ENCODE measurements at regions not wholly inside any gene's neighbourhood (a gene's known extent, or its start where the extent isn't known, plus 50 kb on each side); places are given as distances from the start of the nearest gene placed in this dataset.

DNA sequence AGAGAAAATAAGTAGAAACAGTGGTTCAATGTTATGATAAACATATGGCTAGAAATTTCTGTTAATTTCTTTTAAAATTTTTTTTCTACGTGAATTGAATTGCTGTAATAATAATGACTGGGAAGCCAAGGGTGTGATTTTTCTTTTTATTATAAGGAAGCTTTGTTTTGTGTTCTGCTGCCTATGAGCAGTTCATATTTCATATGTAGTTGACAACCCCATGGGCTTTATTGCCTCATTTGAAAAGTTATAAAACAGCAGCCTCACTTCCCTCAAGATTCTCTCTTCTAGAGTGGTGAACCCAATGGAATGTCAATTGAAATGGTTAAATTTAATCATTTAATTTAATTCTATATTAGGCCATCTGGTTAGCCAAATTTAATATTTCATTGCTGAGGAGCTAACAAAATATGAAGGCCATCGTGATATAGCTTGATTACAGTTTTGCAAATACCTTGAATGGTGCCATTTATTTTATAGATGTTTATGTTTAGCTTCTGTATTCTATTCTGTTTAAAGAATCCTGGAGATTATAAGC, 72.6 kb upstream of the DOCK10 start:
- no peak for DNase-seq (ENCODE audit: low spot score in 2 of 2)
- H3K36me3 ChIP-seq (replicated peaks) = no peaks in the 10 kb centered on the region
- H3K4me1 ChIP-seq = no peaks in the 10 kb centered on the region
- in situ Hi-C loops (cut with MboI; ENCODE audit: low sequenced_read_pairs) = loop anchor here (25.0 kb wide), 1 partner anchor 547 kb away; no protein-coding TSS in a partner anchor
- H3K27me3 ChIP-seq (ENCODE audit: low read depth) = no peaks in the 10 kb centered on the region
- no peak overlapping the region for H3K4me3 ChIP-seq
- H3K9me3 ChIP-seq = no peaks in the 10 kb centered on the region

DNA sequence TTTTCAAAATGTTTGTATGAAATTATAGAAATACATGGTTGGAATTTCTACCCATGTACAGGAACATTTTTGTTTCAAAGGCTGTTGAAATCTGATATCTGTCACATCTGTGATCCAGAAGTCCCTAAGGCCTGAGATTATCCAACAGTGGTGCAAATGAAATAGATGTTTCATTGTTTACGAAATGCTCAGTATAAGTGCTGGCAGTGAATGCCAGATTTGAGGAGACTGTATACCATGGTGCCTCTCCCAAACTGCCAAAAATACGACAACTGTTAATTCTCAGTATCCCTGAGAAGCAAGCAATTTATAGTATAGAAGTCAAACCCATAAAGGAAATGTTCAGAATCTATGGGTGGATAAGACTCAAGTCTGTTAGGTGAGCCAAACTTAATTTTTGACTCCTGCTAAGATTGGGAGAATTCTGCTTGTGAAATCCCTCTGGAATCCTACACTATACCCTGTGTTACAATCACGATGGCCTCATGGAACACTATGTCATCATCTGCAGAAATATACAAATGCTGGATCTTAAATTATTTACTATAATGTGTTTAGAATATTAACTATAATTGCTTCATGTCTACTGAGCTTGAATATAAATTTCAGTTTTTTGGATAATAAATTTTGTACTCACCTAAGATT, 71.2 kb upstream of the DOCK10 start:
- Histone ChIP-seq H3K9me3 (no peaks in the 10 kb centered on the region), H3K4me1 (no peaks in the 10 kb centered on the region), H3K4me3 (no peak overlapping the region), H3K36me3 (replicated peaks) (no peaks in the 10 kb centered on the region), H3K27me3 (ENCODE audit: low read depth) (no peaks in the 10 kb centered on the region)
- DNase-seq (ENCODE audit: low spot score in 2 of 2) = no peak
- in situ Hi-C loops (cut with MboI; ENCODE audit: low sequenced_read_pairs) = loop anchor here (25.0 kb wide), 1 partner anchor 549 kb away; no protein-coding TSS in a partner anchor

DNA sequence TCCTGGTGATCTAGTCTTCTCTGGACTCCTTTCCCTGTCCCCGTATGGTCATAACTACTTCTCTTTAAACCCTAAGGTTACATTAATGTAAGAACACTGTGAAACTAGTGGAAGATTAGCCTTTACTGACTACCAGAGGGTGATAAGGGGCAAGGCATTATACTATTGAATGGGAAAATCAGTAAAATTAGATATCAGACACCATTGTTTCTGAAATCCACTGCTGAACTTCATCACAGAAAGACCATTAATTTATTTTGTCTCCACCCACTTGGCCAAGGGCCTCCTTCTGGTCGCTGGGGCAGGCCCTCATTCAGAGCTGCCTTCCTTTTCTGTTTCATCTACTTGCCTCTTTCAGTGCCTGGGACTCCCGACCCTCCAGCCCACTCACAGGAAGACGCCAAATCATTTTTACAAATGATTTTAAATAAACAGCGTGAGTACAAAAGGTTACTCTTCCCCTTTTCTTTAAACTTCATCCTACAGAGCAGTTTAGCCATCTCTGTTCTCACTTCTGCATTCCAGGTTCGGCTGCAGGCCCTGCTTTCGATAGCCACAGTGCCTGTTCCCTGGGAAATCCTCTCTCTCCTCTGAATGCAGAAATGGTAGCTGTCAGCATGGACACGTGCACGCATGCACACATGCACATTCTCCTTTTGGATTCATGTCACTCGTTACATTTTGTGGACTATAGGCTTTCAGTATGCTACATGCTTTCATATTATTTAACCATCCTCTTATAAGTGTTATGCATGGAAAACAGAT, 70.3 kb upstream of the DOCK10 start:
- H3K4me1 ChIP-seq = no peaks in the 10 kb centered on the region
- H3K27me3 ChIP-seq (ENCODE audit: low read depth) = no peaks in the 10 kb centered on the region
- DNase-seq (ENCODE audit: low spot score in 2 of 2) = no peak
- no peak overlapping the region for H3K4me3 ChIP-seq
- no peaks in the 10 kb centered on the region for H3K9me3 ChIP-seq
- H3K36me3 ChIP-seq (replicated peaks) = no peaks in the 10 kb centered on the region
- in situ Hi-C loops (cut with MboI; ENCODE audit: low sequenced_read_pairs) = loop anchor here (25.0 kb wide), 1 partner anchor 550 kb away; no protein-coding TSS in a partner anchor

GRCh38 chr2:225108805-225109204, 66.5 kb upstream of the DOCK10 start:
- no peak overlapping the region for H3K4me3 ChIP-seq
- H3K27me3 ChIP-seq (ENCODE audit: low read depth) = no peaks in the 10 kb centered on the region
- no peaks in the 10 kb centered on the region for H3K36me3 ChIP-seq (replicated peaks)
- DNase-seq (ENCODE audit: low spot score in 2 of 2) = no peak
- no peaks in the 10 kb centered on the region for H3K9me3 ChIP-seq
- H3K4me1 ChIP-seq = no peaks in the 10 kb centered on the region
- in situ Hi-C loops (cut with MboI; ENCODE audit: low sequenced_read_pairs) = loop anchor here (25.0 kb wide), 1 partner anchor 553 kb away; no protein-coding TSS in a partner anchor

- Histone ChIP-seq H3K36me3 (replicated peaks) (no peaks in the 10 kb centered on the region), H3K27me3 (ENCODE audit: low read depth) (no peaks in the 10 kb centered on the region), H3K9me3 (no peaks in the 10 kb centered on the region), H3K4me3 (no peak overlapping the region), H3K4me1 (no peaks in the 10 kb centered on the region)
- DNase-seq (ENCODE audit: low spot score in 2 of 2) = no peak
- in situ Hi-C loops (cut with MboI; ENCODE audit: low sequenced_read_pairs) = loop anchor here (25.0 kb wide), 1 partner anchor 557 kb away; no protein-coding TSS in a partner anchor
Measured at GRCh38 chr2:225104971-225105370, 62.7 kb upstream of the DOCK10 start.

DNA sequence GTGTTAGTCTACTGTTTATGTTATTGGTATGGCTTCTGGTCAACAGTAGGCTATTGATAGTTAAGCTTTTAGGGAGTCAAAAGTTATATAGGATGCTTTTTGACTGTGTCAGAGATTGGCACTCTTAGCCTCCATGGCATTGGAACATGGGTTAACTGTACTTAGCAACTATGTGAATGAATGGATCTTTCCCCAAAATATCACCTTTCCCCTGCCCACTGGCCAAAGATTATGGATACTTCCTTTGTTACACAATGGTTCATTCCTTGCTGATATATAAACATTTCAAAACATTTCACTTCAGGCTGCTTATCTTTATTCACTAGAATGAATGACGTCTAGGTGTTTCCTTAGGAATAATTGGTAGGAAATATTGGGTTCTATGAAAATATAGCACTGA, 62.1 kb upstream of the DOCK10 start:
- in situ Hi-C loops (cut with MboI; ENCODE audit: low sequenced_read_pairs) = loop anchor here (25.0 kb wide), 1 partner anchor 558 kb away; no protein-coding TSS in a partner anchor

DNA sequence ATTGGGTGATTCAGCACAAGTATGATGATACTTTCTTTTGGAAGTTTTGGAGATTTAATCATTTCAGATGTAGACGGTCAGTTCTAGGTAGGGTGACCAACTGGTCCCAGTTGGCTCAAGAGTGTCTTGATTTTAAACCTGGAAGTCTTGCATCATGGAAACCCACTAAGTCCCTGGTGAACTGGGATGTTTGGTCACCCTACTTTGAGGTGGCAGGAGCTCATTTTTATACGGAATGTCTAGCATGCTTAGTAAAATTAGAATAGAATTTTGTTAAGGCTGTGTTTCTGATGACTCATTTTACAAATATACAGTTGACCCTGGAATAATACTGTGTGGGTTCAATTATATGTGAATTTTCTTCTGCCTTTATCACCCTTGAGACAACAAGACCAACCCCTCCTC, 61.5 kb upstream of the DOCK10 start:
- Histone ChIP-seq H3K27me3 (ENCODE audit: low read depth) (no peaks in the 10 kb centered on the region), H3K4me1 (no peaks in the 10 kb centered on the region), H3K36me3 (replicated peaks) (no peaks in the 10 kb centered on the region), H3K9me3 (no peaks in the 10 kb centered on the region), H3K4me3 (no peak overlapping the region)
- in situ Hi-C loops (cut with MboI; ENCODE audit: low sequenced_read_pairs) = loop anchor here (25.0 kb wide), 1 partner anchor 559 kb away; no protein-coding TSS in a partner anchor
- no peak for DNase-seq (ENCODE audit: low spot score in 2 of 2)

More for the DNA sequence above, 62.1 kb upstream of the DOCK10 start:
- no peaks in the 10 kb centered on the region for H3K27me3 ChIP-seq (ENCODE audit: low read depth)
- no peaks in the 10 kb centered on the region for H3K9me3 ChIP-seq
- no peaks in the 10 kb centered on the region for H3K4me1 ChIP-seq
- no peak overlapping the region for H3K4me3 ChIP-seq
- no peak for DNase-seq (ENCODE audit: low spot score in 2 of 2)
- no peaks in the 10 kb centered on the region for H3K36me3 ChIP-seq (replicated peaks)

- H3K27me3 ChIP-seq (ENCODE audit: low read depth) = no peaks in the 10 kb centered on the region
- H3K4me3 ChIP-seq = no peak overlapping the region
- H3K4me1 ChIP-seq = no peaks in the 10 kb centered on the region
- no peaks in the 10 kb centered on the region for H3K36me3 ChIP-seq (replicated peaks)
- H3K9me3 ChIP-seq = no peaks in the 10 kb centered on the region
- in situ Hi-C loops (cut with MboI; ENCODE audit: low sequenced_read_pairs) = loop anchor here (25.0 kb wide), 1 partner anchor 561 kb away; no protein-coding TSS in a partner anchor
- DNase-seq (ENCODE audit: low spot score in 2 of 2) = no peak
Measured at GRCh38 chr2:225100856-225101294, 58.6 kb upstream of the DOCK10 start.

GRCh38 chr2:225100269-225100668, 58.0 kb upstream of the DOCK10 start:
- H3K9me3 ChIP-seq = no peaks in the 10 kb centered on the region
- in situ Hi-C loops (cut with MboI; ENCODE audit: low sequenced_read_pairs) = loop anchor here (25.0 kb wide), 1 partner anchor 562 kb away; no protein-coding TSS in a partner anchor
- no peaks in the 10 kb centered on the region for H3K36me3 ChIP-seq (replicated peaks)
- H3K4me1 ChIP-seq = no peaks in the 10 kb centered on the region
- no peak overlapping the region for H3K4me3 ChIP-seq
- H3K27me3 ChIP-seq (ENCODE audit: low read depth) = no peaks in the 10 kb centered on the region
- no peak for DNase-seq (ENCODE audit: low spot score in 2 of 2)

DNA sequence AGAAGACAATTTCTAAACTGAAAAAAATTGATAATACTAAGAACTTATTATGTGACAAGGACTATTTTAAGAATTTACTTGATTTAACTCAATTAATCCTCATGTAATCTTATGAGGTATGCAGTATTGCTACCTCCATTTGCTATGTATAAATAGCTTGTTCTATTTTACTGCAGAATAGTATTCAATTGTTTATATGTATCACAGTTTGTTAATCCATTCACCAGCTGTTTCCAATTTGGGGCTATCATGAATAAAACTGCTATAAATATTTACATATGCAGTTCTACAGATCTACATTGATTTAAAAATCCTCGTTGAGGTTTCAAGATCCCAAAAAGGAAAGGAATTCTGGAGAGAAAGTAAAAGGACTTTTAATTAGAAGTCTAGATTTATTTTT, 54.8 kb upstream of the DOCK10 start:
- H3K36me3 ChIP-seq (replicated peaks) = no peaks in the 10 kb centered on the region
- no peak for DNase-seq (ENCODE audit: low spot score in 2 of 2)
- H3K9me3 ChIP-seq = no peaks in the 10 kb centered on the region
- no peaks in the 10 kb centered on the region for H3K27me3 ChIP-seq (ENCODE audit: low read depth)
- in situ Hi-C loops (cut with MboI; ENCODE audit: low sequenced_read_pairs) = no loop called here
- H3K4me1 ChIP-seq = no peaks in the 10 kb centered on the region
- no peak overlapping the region for H3K4me3 ChIP-seq
